H9 (cell line): ENCODE measurements at regions not wholly inside any gene's neighbourhood (a gene's known extent, or its start where the extent isn't known, plus 50 kb on each side); places are given as distances from the start of the nearest gene placed in this dataset.

ENCODE experiments used
- DNase-seq: peaks from one replicate; pipeline ENCODE4 v3.0.0-alpha.2; 2017
- H2AFZ ChIP-seq: one replicate; pipeline ENCODE4 v1.6.1; 2013; ENCODE audit warnings: mild to moderate bottlenecking, low read length, control low read depth, moderate library complexity
- H2AK5ac ChIP-seq: 2 replicates; pipeline ENCODE4 v1.6.1; 2013; ENCODE audit warnings: low read length, control low read depth, mixed read lengths; ENCODE audit not compliant: insufficient read length
- H2BK120ac ChIP-seq: one replicate; pipeline ENCODE4 v1.6.1; 2013; ENCODE audit warnings: low read depth, mild to moderate bottlenecking, low read length, control low read depth, inconsistent platforms; ENCODE audit not compliant: poor library complexity, severe bottlenecking
- H2BK12ac ChIP-seq: 2 replicates; pipeline ENCODE4 v1.6.1; 2013; ENCODE audit warnings: low read length, control low read depth, mixed read lengths, low read depth; ENCODE audit not compliant: insufficient read length
- H2BK15ac ChIP-seq: 2 replicates; pipeline ENCODE4 v1.6.1; 2013; ENCODE audit warnings: low read depth, low read length, control low read depth
- H2BK20ac ChIP-seq: one replicate; pipeline ENCODE4 v1.6.1; 2013; ENCODE audit warnings: low read depth, mild to moderate bottlenecking, low read length, control low read depth, inconsistent platforms; ENCODE audit not compliant: poor library complexity, severe bottlenecking
- H2BK5ac ChIP-seq: 2 replicates; pipeline ENCODE4 v1.6.1; 2013; ENCODE audit warnings: low read length, control low read depth, mixed read lengths; ENCODE audit not compliant: insufficient read length
- H3K14ac ChIP-seq: 2 replicates; pipeline ENCODE4 v1.6.1; 2013; ENCODE audit warnings: low read length, control low read depth; ENCODE audit not compliant: insufficient read depth
- H3K18ac ChIP-seq: 2 replicates; pipeline ENCODE4 v1.6.1; 2013; ENCODE audit warnings: low read depth, mild to moderate bottlenecking, mixed read lengths, low read length, control low read depth; ENCODE audit not compliant: insufficient read length
- H3K23ac ChIP-seq: 2 replicates; pipeline ENCODE4 v1.6.1; 2013; ENCODE audit warnings: low read length, control low read depth, mixed read lengths, low read depth; ENCODE audit not compliant: insufficient read length
- H3K23me2 ChIP-seq: 2 replicates; pipeline ENCODE4 v1.6.1; 2013; ENCODE audit warnings: low read depth, mild to moderate bottlenecking, mixed read lengths, low read length, control low read depth; ENCODE audit not compliant: insufficient read length, poor library complexity, severe bottlenecking
- H3K27ac ChIP-seq: 2 replicates; pipeline ENCODE4 v1.5.1; 2013; ENCODE audit warnings: low read length, control low read depth, mixed read lengths, low read depth; ENCODE audit not compliant: insufficient read length
- H3K27me3 ChIP-seq: 2 replicates; pipeline ENCODE4 v1.6.1; 2013; ENCODE audit warnings: low read length, control low read depth, inconsistent platforms; ENCODE audit not compliant: insufficient read depth
- H3K4ac ChIP-seq: 2 replicates; pipeline ENCODE4 v1.6.1; 2013; ENCODE audit warnings: low read depth, mild to moderate bottlenecking, control low read depth, inconsistent platforms, low read length, moderate library complexity
- H3K4me1 ChIP-seq: 2 replicates; pipeline ENCODE4 v1.6.1; 2013; ENCODE audit warnings: low read length, control low read depth, inconsistent platforms; ENCODE audit not compliant: insufficient read depth
- H3K4me2 ChIP-seq: 2 replicates; pipeline ENCODE4 v1.6.1; 2013; ENCODE audit warnings: low read length, control low read depth, mixed read lengths; ENCODE audit not compliant: insufficient read length, insufficient read depth
- H3K56ac ChIP-seq: 2 replicates; pipeline ENCODE4 v1.6.1; 2013; ENCODE audit warnings: low read depth, mild to moderate bottlenecking, mixed read lengths, low read length, control low read depth; ENCODE audit not compliant: insufficient read length
- H3K79me1 ChIP-seq: 2 replicates; pipeline ENCODE4 v1.6.1; 2013; ENCODE audit warnings: low read depth, mild to moderate bottlenecking, moderate library complexity, low read length, control low read depth, inconsistent platforms; ENCODE audit not compliant: insufficient read depth, poor library complexity, severe bottlenecking
- H3K79me2 ChIP-seq: 2 replicates; pipeline ENCODE4 v1.6.1; 2013; ENCODE audit warnings: low read length, control low read depth, inconsistent platforms; ENCODE audit not compliant: insufficient read depth
- H3K9ac ChIP-seq: 2 replicates; pipeline ENCODE4 v1.6.1; 2013; ENCODE audit warnings: low read length, control low read depth, mixed read lengths; ENCODE audit not compliant: insufficient read length; ENCODE audit errors: extremely low read depth
- H3K9me3 ChIP-seq: one replicate; pipeline ENCODE4 v1.6.1; 2013; ENCODE audit warnings: low read depth, low read length, inconsistent platforms; ENCODE audit not compliant: control insufficient read depth
- H3T11ph ChIP-seq: one replicate; pipeline ENCODE4 v1.6.1; 2013; ENCODE audit warnings: mild to moderate bottlenecking, low read length, control low read depth, inconsistent platforms
- H4K20me1 ChIP-seq: one replicate; pipeline ENCODE4 v1.6.1; 2013; ENCODE audit not compliant: control insufficient read depth, insufficient read length, insufficient read depth
- H4K5ac ChIP-seq: 2 replicates; pipeline ENCODE4 v1.6.1; 2013; ENCODE audit warnings: low read depth, mild to moderate bottlenecking, mixed read lengths, low read length, control low read depth; ENCODE audit not compliant: insufficient read length
- H4K8ac ChIP-seq: replicated peaks from 2 replicates; pipeline ENCODE4 v1.6.1; 2013; ENCODE audit warnings: low read length, control low read depth, mixed read lengths, low read depth; ENCODE audit not compliant: insufficient read length
- H4K91ac ChIP-seq: 2 replicates; pipeline ENCODE4 v1.6.1; 2013; ENCODE audit warnings: low read depth, mild to moderate bottlenecking, moderate library complexity, mixed read lengths, low read length, control low read depth; ENCODE audit not compliant: insufficient read length
- H3K27ac Mint-ChIP-seq, 3 experiments: 2 replicates in 2 of 3; 3 replicates in 1 of 3; pipeline ENCODE4 v1.8.0; 2020 to 2021; ENCODE audit warnings: mixed read lengths in 3 of 3, mild to moderate bottlenecking in 1 of 3, moderate library complexity in 1 of 3
- H3K27me3 Mint-ChIP-seq: 2 replicates; pipeline ENCODE4 v1.8.0; 2021; ENCODE audit warnings: low read depth, mild to moderate bottlenecking, moderate library complexity, mixed read lengths
- H3K36me3 Mint-ChIP-seq, 3 experiments: 2 replicates in 2 of 3; 3 replicates in 1 of 3; pipeline ENCODE4 v1.8.0; 2020 to 2021; ENCODE audit warnings: low read depth in 3 of 3, mixed read lengths in 3 of 3; ENCODE audit not compliant: insufficient read depth in 1 of 3
- H3K4me1 Mint-ChIP-seq, 2 experiments: 2 replicates each; pipeline ENCODE4 v1.8.0; 2020; ENCODE audit warnings: mixed read lengths in 2 of 2
- H3K4me3 Mint-ChIP-seq, 2 experiments: 2 replicates in 1 of 2; 3 replicates in 1 of 2; pipeline ENCODE4 v1.8.0; 2020 to 2021; ENCODE audit warnings: mild to moderate bottlenecking in 2 of 2, mixed read lengths in 2 of 2, moderate library complexity in 1 of 2
- H3K9me3 Mint-ChIP-seq, 2 experiments: 2 replicates in 1 of 2; 3 replicates in 1 of 2; pipeline ENCODE4 v1.8.0; 2020; ENCODE audit warnings: mild to moderate bottlenecking in 2 of 2, mixed read lengths in 2 of 2, moderate library complexity in 1 of 2
- WGBS: extraction: QIAGEN DNeasy Blood & Tissue Kit; methylation state at CpG from one replicate; pipeline ENCODE4 v1.1.7; 2013; ENCODE audit warnings: missing lambda C conversion rate, low lambda C conversion rate, mixed read lengths; ENCODE audit not compliant: insufficient read length; ENCODE audit errors: extremely low coverage; 5-methylcytosine and 5-hydroxymethylcytosine counted together
- TF ChIP-seq, protein P1 (sequence below): fragments of 200-600 bp; sonication (generic); conservative IDR thresholded peaks from 3 replicates; pipeline ENCODE4 v1.8.0; 2021; ENCODE audit warnings: antibody characterized with exemption, mild to moderate bottlenecking

- WGBS = no CpG with 5 or more reads among the region's 1 CpG
- Mint-ChIP-seq H3K4me1 (peaks cover 48 to 52% of the 10 kb centered on the region in 2 experiments), H3K27me3 (peaks cover 11% of the 10 kb centered on the region), H3K4me3 (no peak overlapping the region), H3K9me3 (peaks cover 13 to 15% of the 10 kb centered on the region in 2 experiments), H3K27ac (peak overlapping the region; percentile 81 to 96 (median 83); a peak in 6 of 7 replicates), H3K36me3 (peaks cover 10 to 13% (median 12%) of the 10 kb centered on the region in 3 experiments)
- TF ChIP-seq, protein P1, sequence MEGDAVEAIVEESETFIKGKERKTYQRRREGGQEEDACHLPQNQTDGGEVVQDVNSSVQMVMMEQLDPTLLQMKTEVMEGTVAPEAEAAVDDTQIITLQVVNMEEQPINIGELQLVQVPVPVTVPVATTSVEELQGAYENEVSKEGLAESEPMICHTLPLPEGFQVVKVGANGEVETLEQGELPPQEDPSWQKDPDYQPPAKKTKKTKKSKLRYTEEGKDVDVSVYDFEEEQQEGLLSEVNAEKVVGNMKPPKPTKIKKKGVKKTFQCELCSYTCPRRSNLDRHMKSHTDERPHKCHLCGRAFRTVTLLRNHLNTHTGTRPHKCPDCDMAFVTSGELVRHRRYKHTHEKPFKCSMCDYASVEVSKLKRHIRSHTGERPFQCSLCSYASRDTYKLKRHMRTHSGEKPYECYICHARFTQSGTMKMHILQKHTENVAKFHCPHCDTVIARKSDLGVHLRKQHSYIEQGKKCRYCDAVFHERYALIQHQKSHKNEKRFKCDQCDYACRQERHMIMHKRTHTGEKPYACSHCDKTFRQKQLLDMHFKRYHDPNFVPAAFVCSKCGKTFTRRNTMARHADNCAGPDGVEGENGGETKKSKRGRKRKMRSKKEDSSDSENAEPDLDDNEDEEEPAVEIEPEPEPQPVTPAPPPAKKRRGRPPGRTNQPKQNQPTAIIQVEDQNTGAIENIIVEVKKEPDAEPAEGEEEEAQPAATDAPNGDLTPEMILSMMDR = no peak
- H4K8ac ChIP-seq = no peak overlapping the region
- peak overlapping the region; percentile 95 for H3K27ac ChIP-seq
- peak overlapping the region; percentile 31 for H2BK5ac ChIP-seq
- no peak for DNase-seq
- H3K4ac ChIP-seq = no peak overlapping the region
- H3K79me1 ChIP-seq = no peaks in the 10 kb centered on the region
- no peak overlapping the region for H4K5ac ChIP-seq
- H2AFZ ChIP-seq = no peak overlapping the region
- no peaks in the 10 kb centered on the region for H3K27me3 ChIP-seq
- peak overlapping the region; percentile 14 for H3K4me2 ChIP-seq
- H2BK15ac ChIP-seq = no peak overlapping the region
- H4K20me1 ChIP-seq = peaks cover 2% of the 10 kb centered on the region
- no peaks in the 10 kb centered on the region for H3K23me2 ChIP-seq
- no peak overlapping the region for H3K56ac ChIP-seq
- H3K18ac ChIP-seq = no peak overlapping the region
- no peak overlapping the region for H2AK5ac ChIP-seq
- no peak overlapping the region for H2BK20ac ChIP-seq
- H3K9me3 ChIP-seq = no peaks in the 10 kb centered on the region
- H3K23ac ChIP-seq = no peak overlapping the region
- H3K9ac ChIP-seq = no peak overlapping the region
- no peak overlapping the region for H2BK12ac ChIP-seq
- H3K4me1 ChIP-seq = peaks cover 16% of the 10 kb centered on the region
- no peak overlapping the region for H3K14ac ChIP-seq
- no peak overlapping the region for H2BK120ac ChIP-seq
- H3K79me2 ChIP-seq = no peaks in the 10 kb centered on the region
- H3T11ph ChIP-seq = no peak overlapping the region
- H4K91ac ChIP-seq = no peak overlapping the region
These were observed 113.4 kb downstream of the COPS8 start for GRCh38 chr2:237199082-237199481.
